ENCODE measurements at regions not wholly inside any gene's neighbourhood (a gene's known extent, or its start where the extent isn't known, plus 50 kb on each side); places are given as distances from the start of the nearest gene placed in this dataset.

DNA sequence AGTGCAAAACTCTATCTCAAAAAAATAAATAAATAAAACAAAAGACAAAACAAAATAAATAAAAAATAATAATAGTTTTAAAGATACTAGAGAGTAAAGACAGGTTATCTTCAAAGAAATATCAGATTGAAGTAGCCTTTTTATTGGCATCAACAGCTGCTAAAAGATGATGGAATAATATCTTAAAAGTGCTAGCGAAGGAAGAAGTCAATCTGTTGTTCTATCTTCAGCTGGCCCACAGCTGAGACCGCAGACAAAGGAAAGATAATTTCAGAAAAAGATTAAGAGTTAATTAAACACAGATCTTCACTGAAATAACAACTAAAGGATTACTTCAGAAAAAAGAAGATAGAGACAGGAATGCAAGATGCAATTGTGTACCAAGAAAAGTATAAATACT is 130.2 kb upstream of the PKDCC start:
- DNase-seq (ENCODE audit: low spot score), result no peak
- intact Hi-C loops (cut with DNase I), result no loop called here

DNA sequence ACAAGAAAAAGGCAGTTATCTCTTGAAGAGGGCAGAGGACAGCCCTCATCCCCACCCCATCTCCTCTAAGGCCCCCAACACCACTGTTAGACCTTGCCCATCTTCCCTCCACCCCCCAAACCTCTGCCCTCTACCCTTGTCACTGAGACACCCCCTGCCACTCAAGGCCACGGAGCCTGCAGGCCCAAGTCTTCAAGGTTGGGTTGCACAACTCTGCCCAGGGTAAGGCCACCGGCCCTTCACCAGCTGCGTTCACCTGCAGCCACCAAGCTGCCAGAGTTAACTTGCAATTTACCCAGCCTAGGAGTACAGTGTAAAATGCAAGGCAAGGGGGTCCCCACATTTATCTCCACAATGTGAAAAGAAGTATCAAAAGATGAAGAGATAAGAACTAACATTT is 128.7 kb upstream of the PKDCC start:
- DNase-seq (ENCODE audit: low spot score), result no peak
- intact Hi-C loops (cut with DNase I), result no loop called here

DNA sequence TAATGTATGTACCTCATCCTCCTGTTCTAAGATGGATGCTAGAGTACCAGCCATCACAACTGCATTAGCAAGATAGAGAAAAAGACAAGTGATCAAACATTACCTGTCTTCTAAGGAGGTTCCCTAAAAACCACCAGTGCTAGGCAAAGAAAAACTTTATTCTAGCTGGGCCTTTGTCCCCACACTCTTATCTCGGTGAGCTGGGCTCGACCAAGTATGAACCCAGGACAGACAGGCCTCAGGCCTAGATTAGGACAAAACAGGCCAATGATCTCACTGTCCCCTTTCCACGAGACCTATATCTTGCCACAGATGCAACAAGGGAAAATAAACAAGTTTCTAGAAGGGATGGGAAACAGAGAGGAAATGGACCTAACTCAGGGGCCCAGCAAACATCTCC is 127.6 kb upstream of the PKDCC start:
- no peak for DNase-seq (ENCODE audit: low spot score)
- intact Hi-C loops (cut with DNase I), result loop anchor here (5.0 kb wide), 1 partner anchor 48 kb away; no protein-coding TSS in a partner anchor

DNA sequence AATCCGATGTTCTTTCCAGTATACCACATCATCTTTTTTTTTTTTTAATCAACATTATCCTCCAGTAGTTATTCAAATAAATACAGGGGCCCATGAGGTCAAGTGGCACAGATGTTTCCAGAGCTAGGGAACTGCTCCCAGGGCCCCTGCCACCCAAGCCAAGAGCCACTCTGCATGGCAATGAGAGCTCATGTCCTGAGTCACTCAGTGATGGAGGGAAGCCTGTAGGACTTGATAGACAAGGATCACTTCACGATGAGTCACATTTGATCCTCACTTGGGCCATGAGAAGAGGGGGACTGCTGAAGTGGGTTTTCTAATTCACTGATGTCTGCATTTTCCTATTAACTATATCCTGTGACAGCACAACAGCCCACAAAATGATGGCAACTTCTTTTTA is 127.0 kb upstream of the PKDCC start:
- no peak for DNase-seq (ENCODE audit: low spot score)
- intact Hi-C loops (cut with DNase I), result loop anchor here (5.0 kb wide), 1 partner anchor 49 kb away; no protein-coding TSS in a partner anchor

DNA sequence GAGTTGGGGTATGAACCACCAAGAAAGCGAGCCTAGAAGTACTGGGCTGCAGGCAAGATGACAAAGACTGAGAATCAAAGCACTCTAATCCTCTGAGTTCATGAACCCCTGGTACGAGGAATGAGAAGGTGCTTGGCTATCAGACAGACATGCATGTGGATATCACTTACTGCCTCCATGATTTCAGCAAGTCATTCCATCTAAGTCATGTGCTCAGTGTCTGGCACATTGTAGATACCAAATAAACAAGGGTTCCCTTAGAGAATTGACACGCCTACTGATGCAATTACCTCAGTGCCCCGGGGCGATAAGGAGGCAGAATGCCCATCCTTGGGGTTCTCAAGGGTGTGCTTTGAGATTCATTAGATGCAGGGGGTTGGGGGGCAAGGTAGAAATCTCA is 125.6 kb upstream of the PKDCC start:
- DNase-seq (ENCODE audit: low spot score), result no peak
- intact Hi-C loops (cut with DNase I), result loop anchor here (5.0 kb wide), 1 partner anchor 50 kb away; no protein-coding TSS in a partner anchor

DNA sequence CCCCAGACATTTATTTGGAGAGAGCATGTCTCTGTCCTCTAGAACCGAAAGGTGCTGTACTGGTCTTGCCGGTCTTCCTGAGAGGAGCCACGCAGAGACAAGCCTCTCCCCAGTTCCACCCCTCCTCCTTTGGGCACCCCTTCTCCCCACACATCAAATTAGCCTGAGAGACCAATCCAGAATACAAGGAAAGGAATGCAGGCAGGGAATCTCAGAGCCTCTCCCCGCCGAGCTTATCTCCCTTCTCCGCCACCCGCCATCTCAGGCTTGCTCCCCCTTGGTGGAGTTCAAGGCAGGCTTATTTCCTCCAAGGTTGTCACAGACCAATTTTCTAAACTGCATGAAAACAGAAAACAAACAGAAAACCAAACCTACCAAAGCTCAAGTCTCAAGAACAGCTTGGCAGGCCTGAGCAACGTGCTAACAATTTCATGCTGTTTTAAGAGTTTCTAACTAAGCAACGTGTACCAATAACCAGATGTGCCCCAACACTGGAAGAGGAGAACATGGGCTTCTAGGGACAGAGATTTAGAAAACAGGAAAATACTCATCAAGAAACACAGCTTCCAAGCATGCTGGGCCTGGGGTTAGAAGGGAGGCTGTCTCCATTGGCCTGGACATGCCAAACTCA is 124.5 kb upstream of the PKDCC start:
- intact Hi-C loops (cut with DNase I), result loop anchor here (5.0 kb wide), 1 partner anchor 51 kb away; no protein-coding TSS in a partner anchor
- no peak for DNase-seq (ENCODE audit: low spot score)

DNA sequence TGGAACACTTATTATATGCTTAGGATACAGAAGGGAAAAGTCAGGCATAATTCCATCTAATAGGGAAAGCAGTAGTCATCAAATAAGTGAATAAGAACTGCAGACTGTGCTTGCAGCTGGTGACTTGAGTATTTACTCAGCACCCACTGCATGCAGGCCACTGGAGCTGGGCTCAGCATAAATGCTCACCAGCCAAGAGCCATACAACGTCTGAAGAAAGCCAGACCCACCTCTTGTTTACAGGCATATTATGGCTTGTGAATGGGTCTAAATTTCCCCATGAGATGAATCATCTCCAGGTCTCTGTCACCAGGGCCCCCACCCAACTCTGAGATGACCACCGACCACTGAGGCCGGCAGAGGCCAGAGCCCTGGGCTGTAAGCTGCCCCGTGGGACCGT is 123.8 kb upstream of the PKDCC start:
- intact Hi-C loops (cut with DNase I), result loop anchor here (5.0 kb wide), 1 partner anchor 52 kb away; no protein-coding TSS in a partner anchor

DNA sequence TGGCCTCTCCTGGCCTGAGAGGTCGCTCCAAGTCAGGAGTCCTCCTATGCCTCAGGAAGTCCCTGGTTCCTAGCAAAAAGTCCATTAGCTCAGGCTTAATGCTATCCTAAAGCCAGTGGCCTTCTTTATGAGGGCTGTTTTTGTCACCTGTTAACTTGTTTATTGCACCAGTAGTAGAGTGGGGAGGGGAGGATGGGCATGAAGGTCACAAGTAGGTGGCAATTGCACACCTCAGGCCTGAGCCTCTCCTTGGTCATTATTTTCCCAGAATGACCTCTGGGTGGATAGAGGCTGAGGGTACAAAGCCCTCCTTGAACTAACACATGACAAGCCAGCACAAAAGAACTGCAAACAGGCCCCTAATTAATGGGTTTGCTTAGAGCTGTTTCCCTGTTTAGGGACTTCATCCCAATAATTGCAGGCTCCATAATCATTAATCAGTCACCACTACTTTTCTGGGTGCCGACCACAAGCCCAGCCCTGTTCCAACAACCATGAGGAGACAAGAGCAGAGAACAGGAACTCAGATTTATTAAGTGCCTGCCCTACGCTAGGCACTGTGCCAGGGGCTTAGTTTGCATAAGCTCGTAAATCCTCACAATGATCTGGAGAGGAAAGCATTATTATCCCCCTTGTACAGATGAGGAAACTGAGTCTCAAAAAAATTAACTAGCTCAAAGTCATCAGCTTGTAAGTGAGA is 123.0 kb upstream of the PKDCC start:
- intact Hi-C loops (cut with DNase I), result loop anchor here (5.0 kb wide), 1 partner anchor 53 kb away; no protein-coding TSS in a partner anchor
- DNase-seq (ENCODE audit: low spot score), result no peak

More for the DNA sequence above, 123.8 kb upstream of the PKDCC start:
- DNase-seq (ENCODE audit: low spot score), result no peak

DNA sequence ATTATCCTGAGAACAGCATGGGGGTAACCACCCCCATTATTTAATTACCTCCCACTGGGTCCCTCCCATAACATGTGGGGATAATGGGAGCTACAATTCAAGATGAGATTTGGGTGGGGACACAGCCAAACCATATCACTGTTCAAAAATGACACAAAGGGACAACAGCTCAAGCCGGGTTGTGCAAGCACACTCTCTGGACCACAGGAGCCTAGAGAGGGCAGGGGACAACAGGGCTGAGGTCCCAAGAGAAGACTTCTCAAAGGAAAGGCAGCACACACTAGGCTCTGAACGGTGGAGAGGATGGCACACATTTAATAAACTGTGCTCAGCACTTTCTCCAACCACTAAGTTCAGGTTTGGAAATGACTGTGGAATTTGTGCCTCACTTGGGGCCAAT is 122.1 kb upstream of the PKDCC start:
- intact Hi-C loops (cut with DNase I), result loop anchor here (2.0 kb wide), 2 partner anchors 21 to 125 kb away; no protein-coding TSS in a partner anchor
- DNase-seq (ENCODE audit: low spot score), result no peak

DNA sequence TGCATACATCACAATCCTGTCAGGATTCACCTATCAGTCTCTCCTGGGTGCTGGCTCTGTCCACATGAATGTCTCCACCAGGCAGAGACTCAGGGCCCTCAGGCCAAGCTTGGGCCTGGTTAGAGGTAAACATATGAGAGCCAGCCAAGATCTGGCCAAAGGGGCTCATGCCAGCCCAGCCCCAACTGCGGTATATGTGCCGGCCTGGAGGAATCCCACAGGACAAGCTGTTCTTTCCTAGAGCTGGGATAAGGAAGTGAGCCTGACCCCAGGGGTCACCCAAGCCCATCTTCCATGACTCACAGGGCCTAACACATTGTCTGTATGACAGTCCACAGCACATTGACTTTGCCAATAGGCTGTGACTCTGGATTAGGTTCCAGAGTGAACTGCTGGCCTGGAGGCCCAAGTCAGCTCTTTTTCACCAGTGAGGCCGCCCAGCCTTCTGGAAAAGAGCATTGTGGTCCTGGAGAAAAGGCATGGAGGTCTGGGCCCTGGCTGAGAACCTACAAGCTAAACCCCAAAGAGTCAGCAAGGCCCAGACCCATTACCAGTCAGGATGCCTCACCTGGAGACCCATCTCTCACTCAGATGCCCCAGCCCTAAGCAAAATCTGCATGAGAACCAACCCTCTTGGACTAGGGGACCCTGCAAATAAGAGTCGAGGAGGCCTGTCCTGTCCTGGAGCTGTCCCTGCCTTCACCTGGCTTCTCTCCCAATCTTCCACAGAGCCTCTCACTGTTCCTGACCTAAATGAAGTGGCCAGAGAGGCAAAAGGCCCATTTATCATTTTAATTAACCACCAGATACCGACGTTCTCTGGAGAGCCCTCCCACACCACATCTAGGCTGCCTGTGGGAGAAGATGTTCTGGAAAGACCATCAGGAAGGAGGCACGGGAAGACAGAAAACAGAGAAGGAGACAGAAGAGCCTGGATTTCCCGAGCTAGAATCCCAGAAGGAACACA is 120.9 kb upstream of the PKDCC start:
- no peak for DNase-seq (ENCODE audit: low spot score)
- intact Hi-C loops (cut with DNase I), result loop anchor here (2.0 kb wide), 2 partner anchors 20 to 124 kb away; no protein-coding TSS in a partner anchor

DNA sequence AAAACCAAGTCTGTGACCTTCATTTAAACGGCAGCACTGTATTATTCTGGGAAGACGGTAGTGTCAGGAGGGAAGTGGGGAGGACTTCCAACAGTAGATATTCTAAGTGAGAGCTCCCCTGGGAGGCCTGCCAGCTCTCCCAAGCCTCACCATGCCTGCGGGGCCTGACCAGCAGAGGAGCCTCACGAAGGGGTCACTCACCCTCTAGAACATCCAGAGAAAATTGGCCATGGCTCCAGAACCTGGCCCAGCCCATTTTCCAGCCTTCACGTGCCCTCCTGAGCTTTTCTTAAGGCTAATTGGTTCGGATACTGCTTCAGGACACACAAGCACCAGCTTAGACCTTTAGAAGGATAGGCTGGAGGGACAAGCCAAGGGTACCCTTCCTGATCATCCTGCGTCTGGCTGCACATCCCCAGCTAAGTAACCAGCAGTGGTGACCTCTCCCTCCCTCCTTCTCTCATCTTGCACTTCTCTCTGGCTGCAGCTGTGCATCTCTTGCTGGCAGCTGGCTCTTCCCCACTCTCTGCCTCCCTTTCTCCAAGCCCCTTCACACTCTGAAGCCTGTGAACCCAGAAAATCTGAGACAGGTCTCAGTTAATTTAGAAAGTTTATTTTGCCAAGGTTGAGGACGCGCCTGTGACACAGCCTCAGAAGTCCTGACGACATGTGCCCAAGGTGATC is 120.1 kb upstream of the PKDCC start:
- DNase-seq (ENCODE audit: low spot score), result no peak
- intact Hi-C loops (cut with DNase I), result loop anchor here (2.0 kb wide), 2 partner anchors 19 to 123 kb away; no protein-coding TSS in a partner anchor

DNA sequence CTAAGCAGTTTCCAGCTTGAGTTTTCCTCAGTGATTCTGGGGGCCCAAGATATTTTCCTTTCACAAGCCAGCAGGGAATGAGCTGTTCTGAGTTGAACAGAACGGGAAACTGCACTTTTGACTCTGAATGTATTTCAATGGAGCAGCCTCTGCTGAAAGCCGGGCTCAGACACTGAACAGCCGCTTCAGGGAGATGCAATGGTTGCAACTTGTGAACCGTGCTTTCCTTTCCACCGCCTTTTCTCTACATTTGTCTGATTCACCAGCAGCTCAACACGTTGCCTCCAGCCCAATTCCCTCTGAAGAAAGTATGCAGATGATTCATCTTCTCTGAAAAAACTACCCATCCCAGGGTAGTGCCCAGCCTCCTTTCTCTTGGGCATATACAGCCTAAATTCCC is 119.3 kb upstream of the PKDCC start:
- intact Hi-C loops (cut with DNase I), result no loop called here
- DNase-seq (ENCODE audit: low spot score), result no peak

DNA sequence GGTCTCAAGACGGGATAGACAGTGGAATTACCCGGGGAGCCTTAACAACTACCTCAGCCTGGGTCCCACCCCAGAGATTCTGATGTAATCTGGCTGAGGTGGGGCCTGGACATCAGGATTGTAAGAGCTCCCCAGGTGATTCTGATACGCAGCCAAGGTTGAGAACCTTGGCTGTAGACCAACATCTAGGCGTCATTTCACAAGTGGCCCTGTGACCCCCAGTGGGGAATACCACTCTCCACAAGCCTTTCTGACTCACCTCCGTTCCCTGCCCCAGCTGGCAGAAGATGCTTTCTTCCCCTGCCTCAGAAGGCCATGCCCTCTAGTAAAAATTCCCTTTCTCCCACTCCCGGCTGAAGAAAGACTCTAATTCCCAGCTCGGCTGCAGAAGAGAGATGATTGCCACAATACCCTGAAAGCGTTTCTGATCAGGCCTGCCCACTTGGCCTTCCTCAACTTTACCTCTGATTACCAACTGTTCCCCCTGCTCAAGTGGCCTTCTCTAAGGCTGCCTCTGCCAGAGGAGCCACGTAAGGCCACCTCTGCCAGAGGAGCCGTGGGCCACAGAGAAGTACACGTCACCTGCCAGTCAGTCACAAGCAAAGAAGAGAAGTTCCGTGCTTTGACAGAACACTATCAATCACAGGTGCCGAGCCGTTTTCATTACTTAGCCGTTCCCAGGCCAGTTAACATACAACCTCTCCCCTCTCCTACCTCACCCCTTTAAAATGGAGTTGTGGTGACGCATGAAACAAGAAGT is 116.8 kb upstream of the PKDCC start:
- no peak for DNase-seq (ENCODE audit: low spot score)
- intact Hi-C loops (cut with DNase I), result no loop called here

DNA sequence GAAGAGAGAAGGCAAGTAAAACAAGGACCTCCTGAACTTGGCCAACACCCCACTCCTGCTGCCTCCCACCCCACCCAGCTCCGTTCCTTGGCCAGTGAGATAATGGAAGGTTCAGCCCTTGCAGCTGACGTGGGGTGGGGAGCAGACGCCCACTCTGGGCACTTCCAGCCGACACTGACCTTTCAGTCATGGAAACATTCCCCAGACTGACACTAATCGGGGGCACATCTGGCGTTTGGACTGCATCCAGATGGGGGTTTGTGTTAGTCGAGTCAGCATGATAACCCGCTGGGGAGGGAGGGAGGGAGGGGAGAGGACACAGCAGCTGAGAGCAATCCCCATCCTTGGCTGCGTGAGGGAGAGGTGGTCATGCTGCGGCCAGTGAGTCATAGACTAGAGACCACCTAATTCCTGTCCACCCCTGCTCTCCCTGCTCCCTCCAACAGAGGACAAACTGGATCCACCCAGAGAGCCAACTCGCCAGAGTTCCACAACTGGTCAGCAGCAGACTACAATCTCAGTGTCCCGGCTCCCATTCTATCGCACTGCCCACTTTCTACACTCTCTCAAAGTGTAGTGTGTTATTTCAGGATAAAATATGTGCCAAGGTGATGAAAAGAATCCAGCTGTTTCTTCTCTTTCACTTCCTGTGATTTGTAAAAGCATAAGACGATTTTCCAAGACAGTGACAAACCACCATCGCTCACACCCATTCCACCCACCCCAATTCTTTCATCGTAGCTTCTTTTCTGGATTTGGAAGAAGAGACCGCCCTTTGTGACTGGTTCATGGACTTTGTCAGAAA is 115.4 kb upstream of the PKDCC start:
- intact Hi-C loops (cut with DNase I), result loop anchor here (1.0 kb wide), 1 partner anchor 34 kb away; no protein-coding TSS in a partner anchor
- peak; percentile 79 for DNase-seq (ENCODE audit: low spot score)

DNA sequence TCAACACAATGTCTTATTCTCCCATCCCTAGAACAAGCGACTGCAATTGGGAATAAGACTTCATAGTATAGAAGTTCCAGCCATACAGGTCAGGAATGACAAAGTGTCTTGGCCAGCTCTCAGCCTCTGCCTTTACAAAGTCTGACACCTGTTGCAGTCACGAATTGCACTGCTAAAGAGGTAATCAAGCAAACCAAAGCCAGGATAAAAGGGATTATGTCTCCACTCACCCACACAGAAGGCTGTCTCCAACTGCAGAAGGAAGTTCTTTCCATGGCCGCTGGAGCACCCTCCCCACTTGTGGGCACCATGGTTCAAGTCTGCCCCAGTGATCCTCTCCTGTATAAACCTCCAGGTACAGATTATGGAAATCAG is 114.8 kb upstream of the PKDCC start:
- intact Hi-C loops (cut with DNase I), result no loop called here
- no peak for DNase-seq (ENCODE audit: low spot score)

DNA sequence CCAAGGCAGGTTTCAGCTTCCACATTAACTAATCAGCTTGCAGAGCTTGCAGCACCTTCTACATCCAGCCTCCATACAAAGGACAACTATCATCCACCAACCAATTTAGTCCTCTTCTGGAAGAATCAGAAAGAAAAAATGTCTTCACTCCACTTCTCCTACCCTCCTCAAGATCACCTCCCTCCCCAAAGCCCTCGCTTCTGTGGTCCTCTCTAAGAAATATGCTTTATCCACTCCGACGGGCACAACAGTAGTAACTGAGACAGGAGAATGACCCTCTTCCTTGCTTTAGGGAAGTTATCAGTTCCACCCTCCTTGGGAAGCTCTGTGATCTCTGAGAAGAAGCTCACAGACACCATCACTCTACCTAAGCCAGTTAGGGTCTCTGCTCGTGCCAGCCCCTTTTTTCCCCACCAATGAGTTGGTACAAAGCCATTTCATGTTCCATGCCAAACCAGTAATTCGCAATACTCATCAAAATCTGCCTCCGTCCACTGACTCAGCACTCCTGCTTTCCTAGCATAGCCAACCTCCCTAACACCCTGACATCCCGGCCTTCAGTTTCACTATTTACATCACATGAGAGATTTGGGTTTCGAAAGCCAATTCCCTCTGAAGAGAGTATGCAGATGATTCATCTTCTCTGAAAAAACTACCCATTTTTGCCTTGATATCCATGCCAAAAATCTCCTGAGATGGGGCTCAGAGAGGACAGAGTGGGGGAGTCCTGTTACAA is 114.1 kb upstream of the PKDCC start:
- intact Hi-C loops (cut with DNase I), result no loop called here

DNA sequence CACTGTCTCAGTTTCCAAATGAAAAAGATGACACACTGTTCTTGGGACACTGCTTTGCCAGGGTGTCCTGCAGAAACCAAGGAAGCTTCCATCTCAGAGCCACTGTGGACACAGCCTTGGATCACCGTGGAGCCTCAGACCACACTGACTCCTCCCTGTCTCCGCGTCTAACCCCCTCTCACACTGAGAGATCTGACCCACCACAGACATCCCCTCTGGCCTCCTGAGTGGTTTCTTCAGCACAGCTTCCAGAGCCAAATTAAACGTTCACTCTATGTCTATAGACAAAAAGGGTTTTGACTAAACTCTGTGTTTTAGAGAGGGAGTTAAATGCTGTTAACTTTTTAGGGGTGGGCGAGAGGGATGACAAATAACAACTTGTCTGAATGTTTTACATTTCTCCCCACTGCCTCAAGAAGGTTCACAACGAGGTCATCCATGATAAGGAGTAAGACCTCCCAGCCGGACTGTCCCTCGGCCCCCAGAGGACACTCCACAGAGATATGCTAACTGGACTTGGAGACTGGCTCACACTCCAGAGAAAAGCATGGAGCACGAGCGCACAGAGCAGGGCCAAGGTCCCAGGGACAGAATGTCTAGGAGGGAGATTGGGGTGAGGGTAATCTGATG is 113.4 kb upstream of the PKDCC start:
- no peak for DNase-seq (ENCODE audit: low spot score)
- intact Hi-C loops (cut with DNase I), result no loop called here

More for the DNA sequence above, 114.1 kb upstream of the PKDCC start:
- DNase-seq (ENCODE audit: low spot score), result no peak

Data from cardiac septum (tissue), 1 donor.